HS-5 (cell line): ENCODE measurements at regions not wholly inside any gene's neighbourhood (a gene's known extent, or its start where the extent isn't known, plus 50 kb on each side); places are given as distances from the start of the nearest gene placed in this dataset.

Experiments
- DNase-seq: peaks from one replicate; pipeline ENCODE4 v3.0.0-alpha.2; 2012; ENCODE audit warnings: low read depth

GRCh38 chr22:44402196-44403111, 89.7 kb upstream of the SHISAL1 start:
- no peak for DNase-seq

DNA sequence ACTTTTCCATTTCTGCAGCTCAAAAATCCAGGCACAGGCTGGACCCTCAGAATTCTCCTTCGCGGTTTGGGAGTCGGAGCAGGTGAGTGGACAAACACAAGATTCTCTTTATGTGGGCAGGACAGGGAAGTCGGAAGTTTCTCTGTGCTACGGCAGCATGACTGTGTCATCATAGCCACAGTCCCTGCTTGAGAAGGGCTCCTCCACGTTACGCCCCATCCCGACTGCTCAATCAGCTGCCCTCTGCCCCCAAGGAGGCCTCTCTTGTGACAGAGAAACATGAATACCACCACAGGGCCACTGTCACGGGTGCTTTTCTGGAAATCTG, 89.0 kb upstream of the SHISAL1 start:
- DNase-seq = no peak

GRCh38 chr22:44400763-44401060, 88.0 kb upstream of the SHISAL1 start:
- no peak for DNase-seq

DNA sequence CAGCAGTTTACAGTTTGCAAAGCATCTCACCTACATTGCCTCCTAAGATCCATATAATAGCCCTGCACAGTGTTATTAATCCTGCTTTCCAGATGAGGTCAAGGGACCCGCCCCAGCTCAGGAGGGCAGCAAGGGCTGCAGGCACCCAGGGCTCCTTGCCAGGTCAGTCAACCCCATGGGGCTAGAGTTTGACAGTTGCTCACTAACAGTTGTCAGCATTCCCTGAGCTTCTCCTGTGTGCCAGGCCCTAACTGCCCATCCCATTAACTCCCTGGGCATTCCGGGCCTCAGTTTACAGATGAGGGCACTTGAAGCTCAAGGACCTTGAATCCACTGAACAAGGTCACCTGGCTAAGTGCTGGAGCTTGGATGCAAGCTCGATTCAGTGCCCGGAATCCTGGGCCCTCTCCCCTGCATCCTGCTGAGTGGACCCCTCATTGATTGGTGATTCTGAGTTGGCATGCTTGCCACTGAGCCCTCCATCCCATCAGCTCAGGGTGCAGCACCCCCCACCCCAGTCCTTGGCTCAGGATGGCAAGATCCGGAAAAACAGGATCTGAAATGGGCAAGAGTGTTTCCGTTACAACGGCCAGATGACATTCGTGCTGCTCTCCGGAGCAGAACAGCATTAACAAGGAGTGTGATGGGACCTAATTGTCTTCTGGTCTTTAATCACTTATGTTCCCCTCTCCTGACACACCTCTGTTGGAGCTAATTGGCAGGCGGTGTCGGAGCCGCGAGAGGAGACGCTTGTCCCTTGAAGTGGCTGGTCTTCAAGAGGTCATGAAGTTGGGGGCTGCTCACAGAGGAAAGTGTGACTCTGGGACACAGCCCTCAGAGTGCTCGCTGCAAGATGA, 87.4 kb upstream of the SHISAL1 start:
- DNase-seq = no peak

DNA sequence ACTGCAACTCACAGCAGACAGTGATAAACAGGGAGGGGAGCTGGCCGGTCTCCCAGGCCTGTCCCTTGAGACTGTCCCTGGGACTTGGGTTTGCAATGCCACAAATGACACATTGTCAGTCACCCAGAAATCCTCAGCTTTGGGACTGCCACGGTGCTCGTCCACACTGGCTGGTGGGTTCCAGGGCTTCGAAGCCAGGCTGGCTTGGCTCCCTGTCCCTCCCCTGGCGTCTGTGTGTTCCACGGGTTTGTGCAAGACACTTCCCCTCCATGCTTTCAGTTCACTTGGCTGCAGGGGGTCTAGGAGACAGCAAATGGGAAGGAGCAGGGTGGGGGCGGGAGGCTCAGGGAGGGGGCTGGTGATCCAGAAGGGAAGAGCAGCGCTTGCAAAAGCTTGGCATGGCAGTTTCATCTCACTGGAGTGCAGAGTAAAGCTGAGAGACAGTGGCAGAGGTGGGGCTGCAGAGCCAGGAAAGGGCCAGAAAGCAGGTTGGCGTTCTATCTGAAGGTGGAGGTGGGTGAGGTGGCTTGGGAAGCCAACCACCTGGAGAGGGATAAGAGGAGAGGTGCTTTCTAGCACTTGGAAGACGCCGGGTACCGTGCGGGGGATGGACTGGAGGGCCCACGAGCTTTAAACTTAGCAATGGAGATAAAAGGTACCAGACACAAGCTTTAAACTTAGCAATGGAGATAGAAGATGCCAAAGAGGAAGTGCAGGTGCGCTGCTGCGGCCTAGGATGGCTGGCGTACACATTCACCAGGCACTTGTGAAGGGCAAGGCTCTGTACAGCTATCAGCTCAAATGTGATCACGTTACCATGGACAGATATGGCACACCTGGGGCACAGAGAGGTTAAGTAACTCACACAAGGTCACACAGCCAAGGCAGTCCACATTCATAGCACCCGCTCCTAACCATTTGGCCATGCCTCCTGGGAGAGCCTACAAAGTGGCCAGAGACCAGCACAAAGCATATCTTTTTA, 86.4 kb upstream of the SHISAL1 start:
- no peak for DNase-seq

GRCh38 chr22:44396727-44397722, 84.3 kb upstream of the SHISAL1 start:
- DNase-seq = no peak

GRCh38 chr22:44396021-44396726, 83.4 kb upstream of the SHISAL1 start:
- no peak for DNase-seq

DNA sequence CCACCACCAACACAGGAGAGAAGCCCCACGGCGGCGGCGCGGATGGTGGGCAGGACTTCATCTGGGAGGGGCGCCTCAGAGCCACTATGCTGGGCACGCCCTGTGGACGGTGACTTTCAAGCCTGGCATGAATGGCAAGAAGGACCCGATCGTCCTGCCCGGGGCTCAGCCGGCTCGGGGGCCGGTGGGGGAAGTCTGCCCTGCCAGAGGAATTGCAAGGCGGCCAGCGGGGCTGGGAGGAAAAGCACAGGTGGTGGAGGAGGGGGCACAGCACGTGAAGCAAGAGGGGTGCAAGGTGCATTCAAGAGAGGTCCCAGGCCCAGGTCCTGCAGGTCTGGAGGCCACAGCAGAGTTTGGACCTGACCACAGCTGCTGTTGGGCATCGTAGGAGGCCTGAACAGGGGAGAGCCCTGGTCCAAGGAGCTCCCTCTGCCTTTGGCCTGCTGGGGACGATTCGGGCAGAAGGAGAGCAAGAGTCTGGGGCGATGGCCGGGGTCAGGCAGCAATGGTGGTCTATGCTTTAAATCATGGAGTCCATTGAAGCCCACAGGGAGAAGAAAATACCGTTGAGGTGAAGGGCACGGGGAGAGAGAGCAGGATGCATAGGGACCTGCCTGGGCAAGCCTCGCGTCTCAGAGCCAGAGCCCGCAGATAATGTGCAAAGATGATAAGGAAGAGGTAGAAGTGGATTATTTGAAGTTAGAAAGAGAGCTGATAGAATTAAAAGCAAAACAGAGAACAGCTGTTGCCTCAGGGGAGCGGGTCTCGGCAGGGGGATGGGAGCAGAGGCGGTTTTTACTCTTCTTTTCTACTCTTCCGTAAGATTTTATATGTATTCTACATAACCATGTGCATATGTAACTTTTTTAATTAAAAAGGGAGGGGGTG, 82.6 kb upstream of the SHISAL1 start:
- no peak for DNase-seq

DNA sequence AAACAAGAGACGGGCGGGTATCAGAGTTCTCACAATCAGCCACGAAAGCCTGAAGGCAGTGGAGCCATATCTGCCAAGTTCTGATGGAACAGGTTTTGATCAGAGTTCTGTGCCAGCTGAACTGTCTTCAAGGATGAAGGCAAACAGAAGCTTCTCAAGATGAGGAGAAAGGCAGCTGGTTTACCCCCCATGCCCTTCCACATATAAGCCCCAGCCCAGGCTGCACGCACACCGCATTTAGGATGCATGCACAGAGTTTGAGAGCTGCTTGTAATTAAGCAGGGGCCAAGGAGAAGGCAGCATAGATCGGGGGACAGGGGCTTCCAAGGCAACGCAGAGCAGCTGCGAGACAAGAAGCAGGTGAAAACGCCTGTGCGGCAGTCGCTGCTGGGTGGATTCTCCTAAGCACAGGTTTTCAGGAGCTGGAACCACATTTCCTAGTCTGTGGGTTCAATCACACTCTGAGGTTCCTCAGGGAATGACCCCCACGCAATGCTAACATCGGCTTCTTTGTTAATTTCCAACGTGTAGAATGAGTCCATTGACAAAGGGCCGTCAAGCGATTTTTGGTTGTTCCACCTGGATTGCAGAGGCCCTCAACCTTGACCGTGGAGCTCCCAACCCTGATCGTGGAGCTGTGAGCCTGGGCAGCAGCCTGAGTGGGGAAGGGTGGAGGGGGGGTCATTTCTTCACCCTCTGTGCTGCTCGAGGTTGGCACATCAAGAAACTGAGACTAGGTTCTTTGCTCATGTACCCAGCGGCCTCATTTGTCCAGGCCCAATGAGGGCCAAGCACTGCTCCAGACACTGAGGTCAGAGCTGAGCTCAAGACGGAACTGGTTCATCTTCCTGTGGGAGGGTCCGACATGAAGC, 81.7 kb upstream of the SHISAL1 start:
- DNase-seq = no peak

- no peak for DNase-seq
Observed at GRCh38 chr22:44393066-44393465, 80.3 kb upstream of the SHISAL1 start.

GRCh38 chr22:44392446-44392921, 79.7 kb upstream of the SHISAL1 start:
- no peak for DNase-seq

GRCh38 chr22:44391481-44392445, 79.0 kb upstream of the SHISAL1 start:
- DNase-seq = no peak

DNA sequence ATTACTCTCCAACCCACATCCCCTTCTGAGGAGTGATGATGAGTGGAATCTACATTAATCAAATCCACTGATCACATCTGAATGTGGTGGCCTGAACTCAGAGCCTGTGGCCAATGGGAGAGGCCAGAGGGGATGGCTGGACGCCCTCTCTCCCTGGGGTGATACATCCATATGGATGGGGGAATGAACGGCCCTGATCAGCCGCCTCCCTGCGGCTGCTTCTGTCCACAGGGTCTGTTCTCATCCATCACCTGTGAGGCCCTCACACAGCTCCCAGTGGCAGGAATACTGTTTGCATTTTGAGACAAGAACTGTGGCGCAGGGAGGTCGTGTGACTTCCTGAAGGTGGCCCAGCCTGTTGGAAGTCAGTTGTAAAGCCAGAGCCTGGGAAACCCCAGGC, 78.3 kb upstream of the SHISAL1 start:
- no peak for DNase-seq

GRCh38 chr22:44390613-44390970, 77.8 kb upstream of the SHISAL1 start:
- no peak for DNase-seq

DNA sequence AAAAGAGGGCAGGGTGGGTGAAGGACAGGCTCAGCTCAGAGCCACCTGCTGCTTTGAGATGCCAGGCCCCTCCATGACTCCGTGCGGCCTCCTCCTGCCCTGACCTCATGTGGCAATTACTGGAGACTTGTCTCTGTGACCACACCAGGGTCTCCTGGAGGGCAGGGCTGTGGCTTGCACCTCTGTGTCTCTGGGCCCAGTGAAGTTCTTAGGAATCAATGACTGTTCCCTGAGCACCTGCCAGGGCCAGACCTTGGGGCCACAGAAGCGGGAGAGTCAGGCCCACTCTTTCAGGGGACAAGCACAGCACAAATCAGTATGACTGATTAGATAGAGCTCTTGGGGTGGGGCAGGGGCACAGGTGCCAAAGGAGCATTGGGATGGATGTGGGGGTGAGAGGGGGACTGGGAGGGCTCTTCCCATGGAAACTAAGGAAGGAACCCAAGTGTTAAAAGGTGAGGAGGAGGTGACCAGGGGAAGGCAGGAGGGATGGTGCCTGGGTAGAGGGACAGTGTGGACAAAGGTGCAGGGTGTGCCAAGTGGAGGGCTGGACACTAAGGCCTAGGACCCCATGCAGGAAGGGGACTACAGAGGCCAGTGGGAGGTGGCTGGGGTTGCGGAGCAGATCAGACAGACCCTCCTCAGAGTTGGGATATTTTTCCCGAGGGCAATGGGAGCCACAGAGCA, 77.3 kb upstream of the SHISAL1 start:
- DNase-seq = no peak

GRCh38 chr22:44389181-44389580, 76.4 kb upstream of the SHISAL1 start:
- DNase-seq = no peak
